Activated CD4-positive, alpha-beta T cell treated with anti-CD3 and anti-CD28 coated beads, Interleukin-2, amount 10 ng/mL, durations not matched to agents 7 days and 5 days (primary cell): ENCODE measurements at regions not wholly inside any gene's neighbourhood (a gene's known extent, or its start where the extent isn't known, plus 50 kb on each side); places are given as distances from the start of the nearest gene placed in this dataset.
"Not testable (repeated sequence)": the region's sequence is repeated elsewhere in the genome, so short reads cannot be mapped to it uniquely, and the experiment has no call there.

Experiments
- CTCF ChIA-PET: fragments of 350-600 bp; sonication (Branson Sonifier 250); formaldehyde crosslinking; loops from one replicate; lab custom pipeline; 2021; ENCODE audit warnings: antibody characterized with exemption; lab: Charles Lee
- POLR2A ChIA-PET: fragments of 350-600 bp; sonication (Branson Sonifier 250); formaldehyde crosslinking; loops from one replicate; lab custom pipeline; 2021; ENCODE audit warnings: antibody characterized with exemption; lab: Charles Lee
- DNase-seq: peaks from one replicate; pipeline ENCODE4 v3.0.0-alpha.2; 2020
- H3K27ac Mint-ChIP-seq: one replicate; pipeline ENCODE4 v1.8.0; 2021; ENCODE audit warnings: mild to moderate bottlenecking, moderate library complexity, mixed read lengths
- H3K27me3 Mint-ChIP-seq: one replicate; pipeline ENCODE4 v1.8.0; 2021; ENCODE audit warnings: mixed read lengths
- H3K36me3 Mint-ChIP-seq: one replicate; pipeline ENCODE4 v1.8.0; 2021; ENCODE audit warnings: low read depth, mixed read lengths
- H3K4me1 Mint-ChIP-seq: one replicate; pipeline ENCODE4 v1.8.0; 2021; ENCODE audit warnings: mixed read lengths
- H3K4me3 Mint-ChIP-seq: one replicate; pipeline ENCODE4 v1.8.0; 2021; ENCODE audit warnings: mild to moderate bottlenecking, moderate library complexity, mixed read lengths
- H3K9me3 Mint-ChIP-seq: one replicate; pipeline ENCODE4 v1.8.0; 2021; ENCODE audit warnings: mixed read lengths

DNA sequence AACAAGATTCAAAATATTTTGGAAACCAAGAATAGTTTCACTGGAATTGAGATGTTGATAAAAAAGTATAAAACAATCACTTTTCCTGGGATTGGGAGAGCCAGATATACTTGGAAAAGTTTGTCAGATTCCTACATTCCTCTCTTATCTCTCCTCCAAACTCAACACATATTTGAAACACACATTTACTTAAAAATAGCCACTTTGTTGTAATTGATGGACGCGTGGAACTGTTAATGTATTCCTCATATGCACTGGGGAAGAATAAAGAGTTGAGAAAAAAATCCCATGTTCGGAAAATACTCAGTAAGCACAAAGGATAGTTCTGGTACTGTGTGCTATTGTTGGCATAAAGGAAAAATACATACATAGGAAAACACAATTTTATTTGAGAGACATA is 195.6 kb upstream of the FLRT2 start:
- Mint-ChIP-seq H3K4me3 (no peak overlapping the region), H3K27me3 (no peaks in the 10 kb centered on the region), H3K4me1 (no peaks in the 10 kb centered on the region), H3K9me3 (no peaks in the 10 kb centered on the region), H3K27ac (no peak overlapping the region), H3K36me3 (no peaks in the 10 kb centered on the region)
- ChIA-PET CTCF (no interaction called here), POLR2A (no interaction called here)
- DNase-seq, result no peak

DNA sequence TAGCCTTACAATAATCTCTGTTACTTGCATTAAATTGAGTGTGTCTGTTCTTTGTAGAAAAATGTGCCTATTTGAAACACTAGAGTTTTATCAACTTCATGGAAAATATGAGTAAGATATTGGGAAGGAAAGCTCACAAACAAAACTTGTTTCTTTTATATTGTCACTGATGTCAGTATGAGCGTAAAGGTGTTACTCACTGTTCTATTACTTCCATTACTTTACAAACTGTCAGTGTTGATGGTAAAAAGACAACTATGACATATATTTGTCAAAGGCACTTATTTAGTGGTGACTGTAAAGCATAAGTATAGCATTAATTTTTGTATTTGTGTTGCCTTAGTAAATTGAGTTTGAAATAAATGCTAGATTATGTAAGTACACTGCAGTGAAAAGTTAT is 193.7 kb upstream of the FLRT2 start:
- Mint-ChIP-seq H3K36me3 (no peaks in the 10 kb centered on the region), H3K27ac (no peak overlapping the region), H3K4me1 (no peaks in the 10 kb centered on the region), H3K9me3 (no peaks in the 10 kb centered on the region), H3K4me3 (no peak overlapping the region), H3K27me3 (no peaks in the 10 kb centered on the region)
- ChIA-PET CTCF (no interaction called here), POLR2A (no interaction called here)
- no peak for DNase-seq

DNA sequence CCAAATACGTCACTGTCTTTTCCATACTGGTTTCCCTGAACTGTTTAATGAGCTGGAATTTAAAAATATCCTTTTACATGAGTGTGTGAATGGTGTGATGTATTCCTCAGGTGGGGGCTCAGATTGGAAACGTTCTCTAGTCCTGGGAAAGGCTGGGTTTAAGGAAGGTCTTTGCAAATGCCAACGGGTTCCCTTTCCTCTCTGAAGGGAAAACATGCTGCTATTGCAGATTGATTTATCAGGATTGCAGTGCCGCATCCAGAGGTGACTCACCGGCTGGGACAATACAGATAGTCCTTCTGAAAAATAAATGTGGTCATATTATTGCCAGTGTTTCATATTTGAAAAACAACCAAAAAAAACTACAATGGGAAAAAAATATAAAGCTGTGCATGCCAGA is 193.1 kb upstream of the FLRT2 start:
- H3K27me3 Mint-ChIP-seq, result no peaks in the 10 kb centered on the region
- CTCF ChIA-PET, result no interaction called here
- DNase-seq, result no peak
- no peaks in the 10 kb centered on the region for H3K36me3 Mint-ChIP-seq
- H3K27ac Mint-ChIP-seq, result no peak overlapping the region
- H3K4me3 Mint-ChIP-seq, result no peak overlapping the region
- H3K9me3 Mint-ChIP-seq, result no peaks in the 10 kb centered on the region
- H3K4me1 Mint-ChIP-seq, result no peaks in the 10 kb centered on the region
- POLR2A ChIA-PET, result no interaction called here

DNA sequence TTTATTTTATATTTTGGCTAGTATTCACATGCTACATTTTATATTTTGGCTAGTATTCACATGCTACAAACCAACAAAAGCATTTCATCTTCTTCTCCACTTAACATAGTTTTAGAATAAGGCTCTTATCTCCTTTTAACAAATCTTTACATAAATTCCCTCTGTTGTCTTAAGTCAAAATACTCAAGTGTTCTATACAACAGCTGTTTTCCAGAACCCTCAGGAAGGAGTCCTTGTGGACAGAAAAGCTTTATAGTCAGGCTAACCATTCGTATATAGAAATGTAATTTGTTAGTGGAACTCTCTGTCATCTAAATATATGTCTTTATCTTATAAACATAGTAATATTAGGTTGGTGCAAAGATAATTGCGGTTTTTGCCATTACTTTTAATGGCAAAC is 191.0 kb upstream of the FLRT2 start:
- Mint-ChIP-seq H3K4me1 (no peaks in the 10 kb centered on the region), H3K36me3 (no peaks in the 10 kb centered on the region), H3K4me3 (no peak overlapping the region), H3K27me3 (no peaks in the 10 kb centered on the region), H3K27ac (no peak overlapping the region), H3K9me3 (no peaks in the 10 kb centered on the region)
- DNase-seq, result no peak
- ChIA-PET CTCF (no interaction called here), POLR2A (no interaction called here)

DNA sequence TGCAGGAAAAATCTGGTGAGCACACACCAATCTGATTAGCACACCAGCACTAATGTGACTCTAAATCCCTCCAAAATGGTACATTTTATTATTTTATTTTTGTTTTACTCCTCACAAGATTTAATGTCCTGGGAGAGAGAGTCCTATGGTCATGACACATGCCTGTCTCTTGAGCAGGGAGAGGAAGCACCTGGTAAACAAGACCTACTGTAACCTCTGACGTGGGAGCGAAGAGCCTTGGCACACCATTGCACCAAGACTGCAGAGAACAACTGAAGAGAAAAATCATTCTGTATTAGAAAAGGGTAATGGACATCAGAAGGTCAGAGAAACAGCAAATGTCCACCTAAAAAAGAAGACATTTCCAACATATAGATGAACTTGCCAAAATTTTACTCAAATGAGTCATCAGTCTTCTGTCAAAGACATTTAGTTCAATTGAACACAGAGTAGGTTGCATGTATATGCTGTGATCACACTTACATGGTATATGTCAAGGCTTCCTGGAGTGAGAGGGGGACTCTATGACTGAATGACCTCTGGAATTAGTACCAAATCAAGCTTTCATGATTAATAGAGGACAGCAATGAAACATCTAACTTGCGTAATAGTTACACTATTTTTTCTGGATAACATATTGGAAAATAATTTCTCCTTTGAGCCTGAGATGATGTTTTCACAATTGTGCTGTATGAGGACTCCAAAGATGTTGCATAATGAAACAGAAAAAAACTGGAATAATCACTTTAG is 186.9 kb upstream of the FLRT2 start:
- POLR2A ChIA-PET, result no interaction called here
- DNase-seq, result no peak
- H3K36me3 Mint-ChIP-seq, result no peaks in the 10 kb centered on the region
- H3K27me3 Mint-ChIP-seq, result no peaks in the 10 kb centered on the region
- no peak overlapping the region for H3K4me3 Mint-ChIP-seq
- no peaks in the 10 kb centered on the region for H3K4me1 Mint-ChIP-seq
- no peak overlapping the region for H3K27ac Mint-ChIP-seq
- CTCF ChIA-PET, result no interaction called here
- no peaks in the 10 kb centered on the region for H3K9me3 Mint-ChIP-seq

DNA sequence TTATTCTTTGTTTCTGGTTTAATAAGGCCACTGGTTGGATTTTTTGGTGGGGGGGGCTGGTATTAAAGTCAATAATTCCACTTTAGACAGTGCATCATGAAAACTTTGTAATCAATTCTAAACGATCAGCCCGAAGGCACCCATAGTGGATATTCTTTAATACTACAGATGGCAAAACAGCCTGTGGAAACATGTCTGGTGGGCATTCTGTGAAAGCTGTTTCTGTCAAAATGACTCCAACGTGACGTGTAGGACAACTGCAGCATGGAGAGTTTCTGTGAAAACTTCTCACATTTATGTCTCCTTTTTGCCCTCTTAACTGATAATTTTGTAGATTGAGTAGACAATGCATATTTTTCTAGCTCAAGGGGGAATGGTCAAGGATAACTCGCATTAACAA is 185.8 kb upstream of the FLRT2 start:
- Mint-ChIP-seq H3K4me1 (no peaks in the 10 kb centered on the region), H3K9me3 (no peaks in the 10 kb centered on the region), H3K4me3 (no peak overlapping the region), H3K27me3 (no peaks in the 10 kb centered on the region), H3K36me3 (no peaks in the 10 kb centered on the region), H3K27ac (no peak overlapping the region)
- ChIA-PET POLR2A (no interaction called here), CTCF (no interaction called here)
- no peak for DNase-seq

DNA sequence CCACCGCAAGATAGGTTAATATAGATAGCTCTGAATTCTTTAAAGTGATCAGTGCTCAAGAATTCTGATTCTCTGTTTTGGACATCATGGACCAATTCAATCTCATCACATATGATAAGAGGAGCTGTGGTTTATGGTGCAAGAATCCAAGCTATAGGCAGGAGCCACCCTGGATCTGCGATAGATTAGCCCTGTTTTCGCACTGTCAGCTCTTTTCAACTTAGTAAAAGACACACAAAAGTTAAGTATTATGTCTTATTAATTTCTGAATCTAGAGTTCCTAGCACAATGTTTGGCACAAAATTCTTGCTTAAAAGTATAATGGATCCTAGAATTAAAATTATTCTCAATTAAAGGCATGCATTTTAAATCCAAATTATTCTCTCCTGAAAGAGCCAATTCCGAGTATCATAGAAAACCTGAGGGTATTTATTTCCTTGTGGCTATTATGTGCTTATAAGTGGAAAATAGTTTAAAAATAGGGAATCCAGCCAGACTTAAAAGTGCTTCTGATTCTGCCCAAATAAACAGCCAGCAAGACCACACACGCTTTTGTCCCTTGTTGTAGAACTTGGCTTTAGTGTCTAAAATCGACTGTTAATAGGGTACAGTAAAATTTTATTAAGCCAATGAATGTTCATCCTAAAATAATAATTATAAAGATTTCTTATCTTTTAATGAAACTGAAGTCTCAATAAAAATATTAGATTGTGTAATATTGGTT is 184.9 kb upstream of the FLRT2 start:
- H3K27ac Mint-ChIP-seq, result no peak overlapping the region
- DNase-seq, result no peak

DNA sequence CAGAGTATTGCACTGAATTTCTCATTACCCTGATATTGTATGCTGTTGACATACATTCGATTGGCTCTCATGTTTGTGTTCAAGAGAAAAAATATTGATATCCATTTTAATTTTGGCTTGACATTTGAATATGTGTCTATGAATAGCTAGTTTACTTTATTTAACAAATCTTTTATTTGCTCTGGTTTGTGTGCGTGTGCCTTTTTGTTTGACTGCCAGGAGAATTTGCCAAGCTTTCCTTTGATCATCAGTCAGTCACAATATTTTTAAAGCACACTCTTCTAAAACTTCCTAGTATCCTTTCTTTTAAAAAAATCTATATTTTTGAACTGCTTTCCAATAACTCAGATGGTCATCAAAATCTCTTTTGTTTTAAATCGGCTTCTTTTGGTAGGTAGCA is 179.3 kb upstream of the FLRT2 start:
- DNase-seq, result no peak
- no peaks in the 10 kb centered on the region for H3K27me3 Mint-ChIP-seq
- peaks cover 15% of the 10 kb centered on the region for H3K9me3 Mint-ChIP-seq
- POLR2A ChIA-PET, result no interaction called here
- CTCF ChIA-PET, result no interaction called here
- H3K27ac Mint-ChIP-seq, result no peak overlapping the region
- no peaks in the 10 kb centered on the region for H3K36me3 Mint-ChIP-seq
- no peak overlapping the region for H3K4me3 Mint-ChIP-seq
- no peaks in the 10 kb centered on the region for H3K4me1 Mint-ChIP-seq

More for the DNA sequence above, 184.9 kb upstream of the FLRT2 start:
- H3K4me1 Mint-ChIP-seq, result no peaks in the 10 kb centered on the region
- H3K9me3 Mint-ChIP-seq, result no peaks in the 10 kb centered on the region
- POLR2A ChIA-PET, result no interaction called here
- no peaks in the 10 kb centered on the region for H3K36me3 Mint-ChIP-seq
- CTCF ChIA-PET, result no interaction called here
- no peaks in the 10 kb centered on the region for H3K27me3 Mint-ChIP-seq
- no peak overlapping the region for H3K4me3 Mint-ChIP-seq

DNA sequence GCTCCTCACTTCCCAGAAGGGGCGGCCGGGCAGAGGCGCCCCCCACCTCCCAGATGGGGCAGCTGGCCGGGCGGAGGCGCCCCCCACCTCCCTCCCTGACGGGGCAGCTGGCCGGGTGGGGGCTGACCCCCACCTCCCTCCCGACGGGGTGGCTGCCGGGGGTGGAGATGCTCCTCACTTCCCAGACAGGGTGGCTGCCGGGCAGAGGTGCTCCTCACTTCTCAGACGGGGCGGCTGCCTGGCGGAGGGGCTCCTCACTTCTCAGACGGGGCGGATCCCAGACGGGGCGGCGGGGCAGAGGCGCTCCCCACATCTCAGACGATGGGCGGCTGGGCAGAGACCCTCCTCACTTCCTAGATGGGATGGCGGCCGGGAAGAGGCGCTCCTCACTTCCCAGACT is 177.4 kb upstream of the FLRT2 start:
- H3K9me3 Mint-ChIP-seq, result peaks cover 15% of the 10 kb centered on the region
- POLR2A ChIA-PET, H3K4me3 Mint-ChIP-seq, H3K27me3 Mint-ChIP-seq, H3K36me3 Mint-ChIP-seq, H3K4me1 Mint-ChIP-seq, DNase-seq, CTCF ChIA-PET, H3K27ac Mint-ChIP-seq: not testable (repeated sequence)

DNA sequence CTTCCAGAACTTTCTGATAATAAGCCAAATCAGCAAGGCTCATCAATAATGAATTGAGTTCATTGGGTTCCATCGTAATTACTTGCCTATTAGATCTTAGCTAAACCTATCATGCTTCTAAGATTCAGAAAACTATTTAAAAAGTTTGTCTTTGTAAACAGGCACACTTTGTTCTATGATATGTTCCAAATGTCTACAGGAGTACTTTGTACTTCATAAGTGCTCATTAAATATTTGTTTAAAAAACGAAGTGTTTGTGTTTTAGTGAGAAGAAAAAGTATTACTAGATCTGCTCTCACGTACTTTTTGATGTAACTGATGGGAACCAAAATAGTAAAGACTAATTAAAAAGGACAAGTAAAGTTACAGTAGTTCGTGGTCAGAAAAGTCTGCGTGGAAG is 172.8 kb upstream of the FLRT2 start:
- Mint-ChIP-seq H3K36me3 (no peaks in the 10 kb centered on the region), H3K4me3 (no peak overlapping the region), H3K4me1 (no peaks in the 10 kb centered on the region), H3K27me3 (no peaks in the 10 kb centered on the region), H3K9me3 (peaks cover 11% of the 10 kb centered on the region), H3K27ac (no peak overlapping the region)
- CTCF ChIA-PET, result no interaction called here
- no peak for DNase-seq
- POLR2A ChIA-PET, result no interaction called here

DNA sequence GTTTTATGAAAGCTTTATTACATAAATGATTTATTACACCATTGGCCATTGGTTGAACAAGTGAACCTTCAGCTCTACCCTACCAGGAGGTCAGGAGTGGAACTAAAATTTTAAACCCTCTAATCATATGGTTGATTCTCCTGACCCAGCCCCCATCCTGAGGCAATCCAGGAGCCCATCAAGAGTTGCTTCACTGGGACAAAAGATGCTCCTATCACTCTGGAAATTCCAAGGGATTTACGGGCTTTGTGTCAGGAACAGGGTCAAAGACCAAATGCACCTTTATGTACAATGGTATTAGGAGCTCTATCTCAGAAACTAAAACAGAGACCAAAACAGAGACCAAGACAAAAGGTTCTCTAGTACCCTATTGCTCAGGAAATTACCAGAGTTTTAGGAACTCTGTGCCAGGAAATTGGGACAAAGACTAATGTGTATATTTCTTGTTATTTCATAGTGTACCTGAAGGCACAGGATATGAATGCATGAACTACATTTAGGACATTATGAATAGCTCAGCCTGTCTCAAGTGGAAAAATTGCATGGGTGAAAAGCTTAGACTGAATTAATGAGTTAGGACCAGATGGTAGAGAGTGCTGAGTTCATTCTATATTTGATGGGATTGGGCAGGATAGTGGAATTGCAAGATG is 171.7 kb upstream of the FLRT2 start:
- CTCF ChIA-PET, result no interaction called here

DNA sequence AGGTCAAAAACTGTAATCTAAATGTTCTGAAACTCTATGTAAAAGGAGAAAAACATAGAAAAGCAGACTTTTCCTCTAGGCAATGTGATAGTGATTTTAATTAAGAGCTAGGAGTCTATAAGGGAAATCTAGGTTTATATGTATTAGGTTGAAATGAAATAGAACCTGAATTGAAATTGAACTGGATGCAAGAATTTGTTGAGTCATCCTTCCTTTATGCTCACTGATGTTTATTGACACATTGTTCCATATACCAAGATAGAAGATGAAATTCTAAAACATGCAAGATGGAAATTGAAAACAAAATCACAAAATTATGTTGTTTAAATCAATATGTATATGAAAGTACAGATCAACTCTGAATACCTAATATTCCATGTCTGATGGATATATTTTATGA is 170.4 kb upstream of the FLRT2 start:
- ChIA-PET CTCF (no interaction called here), POLR2A (no interaction called here)
- no peak overlapping the region for H3K27ac Mint-ChIP-seq
- DNase-seq, result no peak
- peaks cover 6% of the 10 kb centered on the region for H3K9me3 Mint-ChIP-seq
- H3K4me1 Mint-ChIP-seq, result no peaks in the 10 kb centered on the region
- no peaks in the 10 kb centered on the region for H3K36me3 Mint-ChIP-seq
- H3K27me3 Mint-ChIP-seq, result no peaks in the 10 kb centered on the region
- no peak overlapping the region for H3K4me3 Mint-ChIP-seq

More for the DNA sequence above, 171.7 kb upstream of the FLRT2 start:
- Mint-ChIP-seq H3K27me3 (no peaks in the 10 kb centered on the region), H3K36me3 (no peaks in the 10 kb centered on the region), H3K4me3 (no peak overlapping the region), H3K9me3 (peaks cover 11% of the 10 kb centered on the region), H3K4me1 (no peaks in the 10 kb centered on the region), H3K27ac (no peak overlapping the region)
- POLR2A ChIA-PET, result no interaction called here
- DNase-seq, result no peak

DNA sequence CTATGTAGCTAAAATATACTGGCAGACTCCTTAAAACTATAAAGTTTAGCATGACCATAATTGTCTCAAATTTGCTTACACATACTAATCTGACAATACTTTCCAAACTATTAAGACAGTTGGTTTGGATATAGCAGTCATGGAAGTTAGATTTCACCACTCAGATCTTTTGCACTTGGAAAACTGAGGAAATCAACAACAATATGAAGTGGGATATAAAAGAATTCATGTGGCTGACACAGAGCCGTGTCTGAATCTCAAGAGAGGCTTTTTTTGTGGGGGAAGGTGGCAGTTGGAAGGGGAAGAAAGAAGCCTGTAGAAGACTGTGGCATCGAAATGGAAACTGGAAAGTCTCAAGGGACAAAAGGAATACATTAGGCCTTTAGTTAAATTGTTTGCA is 166.6 kb upstream of the FLRT2 start:
- no peak overlapping the region for H3K4me3 Mint-ChIP-seq
- CTCF ChIA-PET, result no interaction called here
- no peak overlapping the region for H3K27ac Mint-ChIP-seq

More for the DNA sequence above, 166.6 kb upstream of the FLRT2 start:
- POLR2A ChIA-PET, result no interaction called here
- H3K9me3 Mint-ChIP-seq, result peaks cover 2% of the 10 kb centered on the region
- H3K4me1 Mint-ChIP-seq, result no peaks in the 10 kb centered on the region
- DNase-seq, result no peak
- no peaks in the 10 kb centered on the region for H3K36me3 Mint-ChIP-seq
- H3K27me3 Mint-ChIP-seq, result no peaks in the 10 kb centered on the region
